Astrocyte of the cerebellum (primary cell): ENCODE measurements at regions not wholly inside any gene's neighbourhood (a gene's known extent, or its start where the extent isn't known, plus 50 kb on each side); places are given as distances from the start of the nearest gene placed in this dataset.

Source experiments
- DNase-seq: peaks from one replicate; pipeline ENCODE4 v3.0.0-alpha.2; 2011; ENCODE audit warnings: low read depth
- H3K4me3 ChIP-seq: 2 replicates; pipeline ENCODE4 v1.5.1; 2011; ENCODE audit warnings: mild to moderate bottlenecking, low read depth, low read length, moderate library complexity
- CTCF ChIP-seq: IDR thresholded peaks from 2 replicates; pipeline ENCODE4 v1.5.1; 2012; ENCODE audit warnings: low read length, low read depth, moderate library complexity, mild to moderate bottlenecking; ENCODE audit errors: missing control alignments
- in situ Hi-C: cut with HindIII; loops from 2 replicates; pipeline ENCODE4 v1.10.0; 2017; ENCODE audit warnings: low sequenced_read_pairs

GRCh38 chr4:112075906-112076305, 69.3 kb upstream of the FAM241A start:
- in situ Hi-C loops, result no loop called here
- no peak for TF ChIP-seq CTCF
- no peak overlapping the region for H3K4me3 ChIP-seq
- no peak for DNase-seq

GRCh38 chr4:112076919-112077608, 68.2 kb upstream of the FAM241A start:
- H3K4me3 ChIP-seq, result no peak overlapping the region
- in situ Hi-C loops, result no loop called here
- no peak for TF ChIP-seq CTCF
- DNase-seq, result no peak

- H3K4me3 ChIP-seq, result no peak overlapping the region
- no peak for TF ChIP-seq CTCF
- no peak for DNase-seq
- in situ Hi-C loops, result no loop called here
Measured at GRCh38 chr4:112077743-112078142, 67.5 kb upstream of the FAM241A start.

GRCh38 chr4:112082954-112083586, 62.2 kb upstream of the FAM241A start:
- DNase-seq, result peak; percentile 77
- H3K4me3 ChIP-seq, result no peak overlapping the region
- TF ChIP-seq CTCF, result no peak
- in situ Hi-C loops, result no loop called here

GRCh38 chr4:112083587-112084347, 61.5 kb upstream of the FAM241A start:
- in situ Hi-C loops, result no loop called here
- no peak overlapping the region for H3K4me3 ChIP-seq
- TF ChIP-seq CTCF, result no peak
- no peak for DNase-seq

GRCh38 chr4:112085156-112086035, 59.9 kb upstream of the FAM241A start:
- no peak for TF ChIP-seq CTCF

More at GRCh38 chr4:112085156-112086035, 59.9 kb upstream of the FAM241A start:
- in situ Hi-C loops, result no loop called here
- H3K4me3 ChIP-seq, result no peak overlapping the region
- DNase-seq, result no peak
